Neural progenitor cell (in vitro differentiated cells): ENCODE measurements at regions not wholly inside any gene's neighbourhood (a gene's known extent, or its start where the extent isn't known, plus 50 kb on each side); places are given as distances from the start of the nearest gene placed in this dataset.

Experiments used
- CTCF ChIP-seq: fragments of 200-600 bp; sonication (generic); IDR thresholded peaks from 2 replicates; pipeline ENCODE4 v1.5.1; 2017; ENCODE audit warnings: antibody characterized with exemption, mild to moderate bottlenecking
- EZH2 ChIP-seq: fragments of 200-600 bp; sonication (generic); IDR thresholded peaks from 2 replicates; pipeline ENCODE4 v1.6.1; 2017; ENCODE audit warnings: antibody characterized with exemption, mild to moderate bottlenecking, moderate library complexity

GRCh38 chr12:107233551-107233950 is 140.2 kb upstream of the CRY1 start:
- TF ChIP-seq CTCF (no peak), EZH2 (no peak)
